ENCODE measurements at regions not wholly inside any gene's neighbourhood (a gene's known extent, or its start where the extent isn't known, plus 50 kb on each side); places are given as distances from the start of the nearest gene placed in this dataset.

GRCh38 chr14:81656811-81657210 lies 123.2 kb upstream of the SEL1L start:
- TF ChIP-seq POLR2AphosphoS5 (IDR thresholded peaks at IDR 0.05) (no peak), EP300 (IDR thresholded peaks at IDR 0.05) (no peak), POLR2A (IDR thresholded peaks at IDR 0.05) (no peak)
- TF ChIP-seq, protein P1, sequence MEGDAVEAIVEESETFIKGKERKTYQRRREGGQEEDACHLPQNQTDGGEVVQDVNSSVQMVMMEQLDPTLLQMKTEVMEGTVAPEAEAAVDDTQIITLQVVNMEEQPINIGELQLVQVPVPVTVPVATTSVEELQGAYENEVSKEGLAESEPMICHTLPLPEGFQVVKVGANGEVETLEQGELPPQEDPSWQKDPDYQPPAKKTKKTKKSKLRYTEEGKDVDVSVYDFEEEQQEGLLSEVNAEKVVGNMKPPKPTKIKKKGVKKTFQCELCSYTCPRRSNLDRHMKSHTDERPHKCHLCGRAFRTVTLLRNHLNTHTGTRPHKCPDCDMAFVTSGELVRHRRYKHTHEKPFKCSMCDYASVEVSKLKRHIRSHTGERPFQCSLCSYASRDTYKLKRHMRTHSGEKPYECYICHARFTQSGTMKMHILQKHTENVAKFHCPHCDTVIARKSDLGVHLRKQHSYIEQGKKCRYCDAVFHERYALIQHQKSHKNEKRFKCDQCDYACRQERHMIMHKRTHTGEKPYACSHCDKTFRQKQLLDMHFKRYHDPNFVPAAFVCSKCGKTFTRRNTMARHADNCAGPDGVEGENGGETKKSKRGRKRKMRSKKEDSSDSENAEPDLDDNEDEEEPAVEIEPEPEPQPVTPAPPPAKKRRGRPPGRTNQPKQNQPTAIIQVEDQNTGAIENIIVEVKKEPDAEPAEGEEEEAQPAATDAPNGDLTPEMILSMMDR (IDR thresholded peaks at IDR 0.05), result no peak

Measured in upper lobe of left lung (tissue), 4 donors.